Effector memory CD8-positive, alpha-beta T cell (primary cell): ENCODE measurements at regions not wholly inside any gene's neighbourhood (a gene's known extent, or its start where the extent isn't known, plus 50 kb on each side); places are given as distances from the start of the nearest gene placed in this dataset.

Experiments
- ATAC-seq: fragments of 150-1000 bp; cut with Tn5 transposase; replicated peaks from 2 replicates; pipeline ENCODE4 v1.10.0; 2021; ENCODE audit warnings: mild to moderate bottlenecking, moderate library complexity
- DNase-seq, 3 experiments: peaks; one replicate each; pipeline ENCODE4 v3.0.0; 2021
- H3K27ac Mint-ChIP-seq, 2 donors: one replicate each; pipeline ENCODE4 v1.8.0; 2022; ENCODE audit warnings: mild to moderate bottlenecking in 2 of 2, mixed read lengths in 2 of 2, moderate library complexity in 2 of 2
- H3K27me3 Mint-ChIP-seq, 2 donors: one replicate each; pipeline ENCODE4 v1.8.0; 2022; ENCODE audit warnings: mixed read lengths in 2 of 2
- H3K36me3 Mint-ChIP-seq: one replicate; pipeline ENCODE4 v1.8.0; 2022; ENCODE audit warnings: mild to moderate bottlenecking, moderate library complexity, mixed read lengths; ENCODE audit not compliant: insufficient read depth
- H3K4me1 Mint-ChIP-seq, 2 donors: one replicate each; pipeline ENCODE4 v1.8.0; 2022; ENCODE audit warnings: low read depth in 2 of 2, mixed read lengths in 2 of 2
- H3K4me3 Mint-ChIP-seq, 2 donors: one replicate each; pipeline ENCODE4 v1.8.0; 2022; ENCODE audit warnings: mild to moderate bottlenecking in 2 of 2, mixed read lengths in 2 of 2, moderate library complexity in 2 of 2
- H3K9me3 Mint-ChIP-seq, 2 donors: one replicate each; pipeline ENCODE4 v1.8.0; 2022; ENCODE audit warnings: mixed read lengths in 2 of 2

DNA sequence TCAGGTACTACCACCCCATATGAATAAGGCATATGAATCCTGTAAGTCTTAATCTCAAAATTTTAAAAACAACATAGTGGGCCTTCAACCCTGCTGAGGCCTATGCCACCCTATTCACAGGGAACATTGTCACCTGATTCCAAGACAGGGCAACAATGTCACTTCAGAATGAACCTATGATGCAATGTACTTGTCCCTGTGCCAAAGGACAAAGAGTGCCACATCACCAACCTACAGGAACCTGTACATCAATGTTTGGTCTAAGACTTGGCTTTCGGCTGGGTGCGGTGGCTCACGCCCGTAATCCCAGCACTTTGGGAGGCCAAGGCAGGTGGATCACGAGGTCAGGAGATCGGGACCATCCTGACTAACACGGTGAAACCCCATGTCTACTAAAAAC, 318.5 kb upstream of the JARID2 start:
- peaks cover 0 to 37% of the 10 kb centered on the region in 2 donors for H3K27me3 Mint-ChIP-seq
- no peak overlapping the region for H3K4me3 Mint-ChIP-seq

DNA sequence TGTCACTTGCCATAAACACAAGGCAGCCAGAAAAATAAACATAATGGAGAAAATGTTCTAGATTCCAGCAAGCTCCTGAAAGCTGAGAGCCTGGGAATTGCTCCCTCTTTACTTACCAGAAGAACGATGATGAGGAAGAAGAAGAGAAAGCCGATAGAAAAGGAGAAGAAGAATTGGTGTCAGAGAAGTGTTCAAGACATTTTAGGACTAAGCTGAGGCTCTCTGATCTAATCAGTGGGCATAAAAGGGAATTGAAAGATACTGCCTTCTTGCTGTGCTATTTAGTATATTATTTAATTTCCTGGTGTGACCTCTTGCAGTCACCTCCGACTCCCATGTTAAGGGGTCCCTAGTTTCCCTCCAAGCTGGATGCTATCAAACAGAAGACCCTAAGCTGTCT, 316.6 kb upstream of the JARID2 start:
- Mint-ChIP-seq H3K9me3 (no peaks in the 10 kb centered on the region), H3K27ac (peak overlapping the region in 1 of 2 donors; percentile 11), H3K36me3 (no peaks in the 10 kb centered on the region), H3K27me3 (peaks cover 0 to 19% of the 10 kb centered on the region in 2 donors), H3K4me1 (peaks cover 0 to 4% of the 10 kb centered on the region in 2 donors), H3K4me3 (no peak overlapping the region)
- DNase-seq (no peak), ATAC-seq (no peak)

More for the DNA sequence above, 318.5 kb upstream of the JARID2 start:
- H3K4me1 Mint-ChIP-seq: peaks cover 0 to 4% of the 10 kb centered on the region in 2 donors
- DNase-seq (no peak), ATAC-seq (no peak)
- no peak overlapping the region for H3K27ac Mint-ChIP-seq
- H3K36me3 Mint-ChIP-seq: no peaks in the 10 kb centered on the region
- H3K9me3 Mint-ChIP-seq: no peaks in the 10 kb centered on the region

DNA sequence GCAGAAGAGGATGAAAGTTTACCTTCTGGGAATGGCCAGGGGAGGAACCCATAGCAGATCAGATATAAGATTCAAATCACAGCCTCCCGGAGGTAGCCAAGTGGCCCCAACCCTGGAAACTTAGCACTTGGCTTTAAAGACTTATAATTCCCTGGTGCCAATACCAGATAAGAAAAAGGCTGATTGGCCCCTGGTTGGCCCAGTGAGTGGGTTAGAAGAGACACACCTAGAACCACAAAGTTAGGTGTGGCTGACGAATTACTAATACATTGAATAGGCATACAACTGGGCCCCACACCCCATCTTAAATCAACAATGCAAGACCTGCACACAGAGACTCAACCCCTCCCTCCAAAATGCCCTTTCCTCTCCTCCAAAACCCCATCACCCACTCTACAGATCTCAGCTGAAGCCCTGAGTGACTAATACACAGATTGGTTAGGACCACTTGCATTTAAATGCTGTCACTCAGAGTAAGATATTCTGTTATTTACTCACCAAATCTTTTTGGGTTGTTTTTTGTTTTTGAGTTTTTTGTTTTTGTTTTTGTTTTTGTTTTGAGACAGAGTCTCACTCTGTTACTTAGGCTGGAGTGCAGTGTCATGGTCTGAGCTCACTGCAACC, 315.4 kb upstream of the JARID2 start:
- ATAC-seq (no peak), DNase-seq (no peak)
- Mint-ChIP-seq H3K9me3 (no peaks in the 10 kb centered on the region), H3K4me3 (no peak overlapping the region), H3K27me3 (peaks cover 0 to 7% of the 10 kb centered on the region in 2 donors), H3K4me1 (peaks cover 0 to 4% of the 10 kb centered on the region in 2 donors), H3K36me3 (no peaks in the 10 kb centered on the region), H3K27ac (no peak overlapping the region)

DNA sequence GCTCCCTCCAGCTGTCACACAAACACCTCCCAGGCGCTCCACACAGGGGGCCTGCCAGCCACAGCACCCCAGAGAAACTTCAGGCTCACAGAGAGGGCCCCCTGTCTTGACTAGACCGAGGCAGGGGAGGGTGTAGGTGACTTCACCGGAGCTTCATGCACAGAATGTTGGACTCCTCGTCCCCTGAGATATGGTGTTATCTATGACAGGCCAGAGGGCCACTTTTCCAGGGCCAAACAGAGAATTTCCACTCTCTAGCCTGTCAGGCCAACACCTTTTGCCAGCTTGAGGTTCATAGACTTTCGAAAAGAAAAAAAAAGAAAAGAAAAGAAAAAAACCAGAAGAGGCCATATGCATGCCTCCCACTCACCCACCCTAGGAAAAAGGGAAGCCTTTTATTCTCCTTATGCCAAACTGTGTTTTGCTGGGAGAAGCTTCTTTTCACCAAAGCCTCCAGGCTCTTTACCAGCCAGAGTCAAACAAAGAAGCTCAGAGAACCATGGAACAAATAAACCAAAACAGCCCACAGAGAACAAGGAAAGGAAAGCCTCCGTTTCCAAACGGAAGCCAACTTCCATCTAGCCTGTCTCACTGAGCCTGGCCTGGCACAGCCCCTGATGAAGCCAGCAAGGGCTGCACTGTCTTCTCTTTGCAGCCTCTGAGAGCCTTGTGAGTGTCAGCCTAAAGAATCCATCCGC, 313.2 kb upstream of the JARID2 start:
- Mint-ChIP-seq H3K36me3 (no peaks in the 10 kb centered on the region), H3K9me3 (no peaks in the 10 kb centered on the region), H3K4me3 (no peak overlapping the region), H3K27ac (no peak overlapping the region), H3K4me1 (peaks cover 0 to 4% of the 10 kb centered on the region in 2 donors), H3K27me3 (no peaks in the 10 kb centered on the region)
- ATAC-seq: no peak
- no peak for DNase-seq

DNA sequence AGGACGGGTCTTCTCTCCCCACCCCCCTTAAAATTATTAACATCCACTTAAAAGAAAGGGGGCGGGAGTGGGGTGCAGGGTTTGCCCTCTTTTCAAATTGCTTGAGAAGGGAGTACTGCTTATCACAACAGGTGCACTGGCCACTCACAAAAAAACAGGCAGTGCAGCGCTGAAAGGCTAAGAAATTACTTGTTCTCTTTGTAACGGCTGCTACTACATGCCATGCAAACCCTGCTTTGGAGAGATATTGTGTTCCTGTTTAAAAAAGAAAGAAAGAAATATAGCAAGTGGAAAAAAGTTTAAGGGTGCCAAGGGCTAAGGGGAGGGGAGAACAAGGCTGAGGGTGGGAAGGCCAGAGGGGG, 312.7 kb upstream of the JARID2 start:
- H3K9me3 Mint-ChIP-seq: no peaks in the 10 kb centered on the region
- H3K4me1 Mint-ChIP-seq: peaks cover 0 to 4% of the 10 kb centered on the region in 2 donors
- no peaks in the 10 kb centered on the region for H3K36me3 Mint-ChIP-seq
- no peaks in the 10 kb centered on the region for H3K27me3 Mint-ChIP-seq
- DNase-seq (no peak), ATAC-seq (no peak)
- no peak overlapping the region for H3K27ac Mint-ChIP-seq
- no peak overlapping the region for H3K4me3 Mint-ChIP-seq

DNA sequence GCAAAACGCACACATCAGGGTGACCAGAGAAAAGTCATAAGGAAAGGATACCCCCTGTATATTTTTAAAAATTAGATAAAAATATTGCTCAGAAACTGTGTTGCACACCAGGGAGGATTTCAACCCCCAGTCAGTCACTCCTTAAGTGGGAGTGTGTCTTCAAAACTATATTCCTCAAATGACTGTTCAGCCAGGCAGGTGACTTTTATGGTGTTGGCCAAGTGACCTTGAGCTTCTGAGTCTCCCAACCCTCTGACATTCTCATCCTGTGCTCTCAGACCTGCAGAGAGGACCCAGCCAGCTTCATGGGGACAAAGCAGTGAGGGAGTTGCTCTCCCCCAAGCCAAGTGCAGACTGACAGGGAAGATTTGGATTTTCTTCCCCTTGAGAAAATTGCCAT, 311.9 kb upstream of the JARID2 start:
- Mint-ChIP-seq H3K36me3 (no peaks in the 10 kb centered on the region), H3K4me3 (no peak overlapping the region), H3K9me3 (no peaks in the 10 kb centered on the region), H3K4me1 (peaks cover 0 to 4% of the 10 kb centered on the region in 2 donors), H3K27me3 (no peaks in the 10 kb centered on the region), H3K27ac (no peak overlapping the region)
- DNase-seq: no peak
- no peak for ATAC-seq

DNA sequence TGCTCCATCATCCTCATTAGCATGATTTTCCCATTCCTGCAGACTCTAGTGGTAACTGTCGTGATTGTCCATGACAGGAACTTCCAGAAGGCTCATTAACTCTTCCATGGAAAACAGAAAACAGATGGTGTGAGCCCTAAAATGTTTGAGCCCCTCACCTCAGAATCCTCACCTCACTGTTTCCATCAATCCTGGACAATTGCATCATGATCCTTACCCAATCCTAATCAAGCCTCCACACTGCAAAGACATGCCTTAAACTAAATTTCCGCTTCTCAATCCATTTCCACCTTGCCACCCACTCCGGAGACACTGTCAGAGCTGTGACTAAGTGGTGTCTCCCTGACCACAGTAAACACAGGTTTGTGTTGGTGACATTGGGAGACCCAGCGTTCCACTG, 311.0 kb upstream of the JARID2 start:
- Mint-ChIP-seq H3K27ac (no peak overlapping the region), H3K4me3 (no peak overlapping the region), H3K4me1 (peaks cover 0 to 4% of the 10 kb centered on the region in 2 donors), H3K27me3 (no peaks in the 10 kb centered on the region), H3K36me3 (no peaks in the 10 kb centered on the region), H3K9me3 (no peaks in the 10 kb centered on the region)
- ATAC-seq (no peak), DNase-seq (no peak)

DNA sequence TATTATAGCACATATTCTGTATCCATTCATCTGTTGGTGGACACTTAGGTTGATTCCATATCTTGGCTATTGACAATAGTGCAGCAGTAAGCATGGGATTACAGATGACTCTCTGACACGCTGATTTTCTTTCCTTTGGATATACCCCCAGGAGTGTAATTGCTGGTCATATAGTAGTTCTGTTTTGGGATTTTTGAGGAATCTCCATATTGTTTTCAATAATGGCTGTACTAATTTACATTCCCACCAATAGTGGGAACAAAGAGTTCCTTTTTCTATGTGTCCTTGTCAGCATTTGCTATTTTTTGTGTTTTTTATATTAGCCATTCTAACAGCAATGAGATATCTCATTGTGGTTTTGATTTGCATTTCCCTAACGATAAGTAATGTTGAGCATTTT, 309.0 kb upstream of the JARID2 start:
- H3K4me3 Mint-ChIP-seq: no peak overlapping the region
- ATAC-seq (no peak), DNase-seq (no peak)
- no peaks in the 10 kb centered on the region for H3K4me1 Mint-ChIP-seq
- no peaks in the 10 kb centered on the region for H3K36me3 Mint-ChIP-seq
- no peak overlapping the region for H3K27ac Mint-ChIP-seq
- H3K9me3 Mint-ChIP-seq: no peaks in the 10 kb centered on the region
- H3K27me3 Mint-ChIP-seq: no peaks in the 10 kb centered on the region

DNA sequence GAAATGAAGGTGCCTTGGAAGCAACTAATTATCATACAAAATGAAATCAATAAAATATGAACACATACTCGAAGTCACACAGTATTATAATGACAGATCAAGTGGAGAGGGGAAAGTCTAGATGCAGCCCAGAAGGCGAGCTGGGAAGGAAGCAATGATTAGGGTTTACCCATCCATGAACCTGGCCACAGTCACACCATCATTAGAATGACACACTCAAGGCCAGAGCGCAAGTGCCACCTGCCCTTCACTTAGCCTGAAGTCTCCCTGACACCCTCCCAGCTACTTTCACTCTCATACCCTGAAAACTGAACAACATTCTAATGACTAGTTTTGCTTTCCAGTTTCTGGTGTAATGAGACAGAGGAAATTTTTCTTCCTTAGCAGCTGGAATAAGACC, 302.8 kb upstream of the JARID2 start:
- H3K27ac Mint-ChIP-seq: no peak overlapping the region
- no peak overlapping the region for H3K4me3 Mint-ChIP-seq
- H3K9me3 Mint-ChIP-seq: no peaks in the 10 kb centered on the region
- no peak for ATAC-seq
- H3K36me3 Mint-ChIP-seq: no peaks in the 10 kb centered on the region
- peaks cover 0 to 5% of the 10 kb centered on the region in 2 donors for H3K4me1 Mint-ChIP-seq
- peaks cover 0 to 6% of the 10 kb centered on the region in 2 donors for H3K27me3 Mint-ChIP-seq
- DNase-seq: no peak

DNA sequence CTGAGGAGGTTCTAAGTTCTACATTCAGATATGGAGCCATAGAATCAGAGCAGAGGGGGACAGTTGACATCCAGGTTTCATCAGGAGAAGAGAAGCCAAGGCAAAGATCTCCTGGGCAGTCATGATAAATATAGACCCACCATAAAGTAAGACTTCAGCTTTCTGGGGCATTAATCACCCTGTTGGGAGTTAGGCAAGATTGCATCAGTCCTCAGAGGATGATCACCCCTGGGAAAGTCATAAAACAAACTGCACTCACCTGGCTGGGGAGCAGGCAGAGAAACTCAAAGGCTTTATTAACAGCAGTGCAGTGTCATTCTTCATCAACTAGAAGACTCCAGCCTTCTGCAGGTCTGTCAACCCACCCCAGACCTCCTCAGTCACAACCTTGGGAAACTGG, 301.3 kb upstream of the JARID2 start:
- H3K9me3 Mint-ChIP-seq: no peaks in the 10 kb centered on the region
- H3K27ac Mint-ChIP-seq: no peak overlapping the region
- peaks cover 0 to 5% of the 10 kb centered on the region in 2 donors for H3K4me1 Mint-ChIP-seq
- ATAC-seq (no peak), DNase-seq (no peak)
- H3K4me3 Mint-ChIP-seq: no peak overlapping the region
- H3K36me3 Mint-ChIP-seq: no peaks in the 10 kb centered on the region
- H3K27me3 Mint-ChIP-seq: peaks cover 0 to 6% of the 10 kb centered on the region in 2 donors

DNA sequence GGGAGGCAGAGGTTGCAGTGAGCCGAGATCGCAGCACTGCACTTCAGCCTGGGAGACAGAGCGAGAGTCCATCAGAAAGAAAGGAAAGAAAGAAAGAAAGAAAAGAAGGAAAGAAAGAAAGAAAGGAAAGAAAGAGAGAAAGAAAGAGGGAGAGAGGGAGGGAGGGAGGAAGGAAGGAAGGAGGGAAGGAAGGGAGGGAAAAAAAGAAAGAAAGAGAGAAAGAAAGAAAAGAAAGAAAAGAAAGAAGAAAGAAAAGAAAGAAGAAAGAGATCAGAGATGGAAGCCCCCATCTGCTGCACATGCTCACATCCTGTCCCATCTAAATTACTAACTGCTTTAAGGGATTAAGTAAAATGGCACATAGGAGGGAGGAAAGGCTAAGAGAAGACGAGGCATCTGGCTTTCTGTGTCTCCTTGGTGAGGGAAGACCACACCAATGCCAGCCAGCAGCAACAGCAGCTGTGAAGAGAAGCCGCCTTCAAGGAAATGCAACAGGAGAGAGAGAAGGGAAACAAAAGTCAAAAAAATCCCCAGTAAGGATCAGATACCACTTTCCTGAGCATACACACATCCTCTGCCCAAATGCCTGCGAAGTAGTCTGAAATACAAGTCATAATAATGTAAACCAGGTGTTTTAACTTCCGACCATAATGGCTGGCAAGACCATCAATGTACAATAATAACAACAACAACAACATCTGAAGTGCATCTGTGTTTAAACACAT, 300.2 kb upstream of the JARID2 start:
- DNase-seq (no peak), ATAC-seq (no peak)
- Mint-ChIP-seq H3K27me3 (peaks cover 0 to 6% of the 10 kb centered on the region in 2 donors), H3K9me3 (no peaks in the 10 kb centered on the region), H3K36me3 (no peaks in the 10 kb centered on the region), H3K4me1 (peaks cover 0 to 5% of the 10 kb centered on the region in 2 donors), H3K27ac (no peak overlapping the region), H3K4me3 (no peak overlapping the region)

DNA sequence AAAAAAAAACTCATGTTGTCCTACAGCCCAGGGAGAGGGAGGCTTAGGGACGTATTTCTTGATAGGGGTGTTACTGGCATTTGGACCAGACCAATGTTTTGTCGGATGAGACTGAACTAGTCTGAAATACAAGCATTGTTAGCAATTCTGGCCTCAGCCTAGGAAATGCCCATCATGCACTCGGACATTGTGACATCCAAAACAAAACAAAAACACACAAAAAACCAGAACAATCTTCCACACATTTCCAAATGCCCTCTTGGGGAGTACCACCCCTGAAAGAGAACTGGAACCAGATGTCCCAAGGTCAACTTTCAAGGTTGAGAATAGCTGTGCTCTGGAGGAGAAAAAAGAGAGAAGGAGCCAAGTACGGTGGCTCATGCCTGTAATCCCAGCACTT, 299.1 kb upstream of the JARID2 start:
- no peaks in the 10 kb centered on the region for H3K9me3 Mint-ChIP-seq
- DNase-seq (no peak), ATAC-seq (no peak)
- H3K36me3 Mint-ChIP-seq: no peaks in the 10 kb centered on the region
- H3K4me1 Mint-ChIP-seq: peaks cover 0 to 5% of the 10 kb centered on the region in 2 donors
- H3K27me3 Mint-ChIP-seq: peaks cover 0 to 6% of the 10 kb centered on the region in 2 donors
- no peak overlapping the region for H3K27ac Mint-ChIP-seq
- H3K4me3 Mint-ChIP-seq: no peak overlapping the region

DNA sequence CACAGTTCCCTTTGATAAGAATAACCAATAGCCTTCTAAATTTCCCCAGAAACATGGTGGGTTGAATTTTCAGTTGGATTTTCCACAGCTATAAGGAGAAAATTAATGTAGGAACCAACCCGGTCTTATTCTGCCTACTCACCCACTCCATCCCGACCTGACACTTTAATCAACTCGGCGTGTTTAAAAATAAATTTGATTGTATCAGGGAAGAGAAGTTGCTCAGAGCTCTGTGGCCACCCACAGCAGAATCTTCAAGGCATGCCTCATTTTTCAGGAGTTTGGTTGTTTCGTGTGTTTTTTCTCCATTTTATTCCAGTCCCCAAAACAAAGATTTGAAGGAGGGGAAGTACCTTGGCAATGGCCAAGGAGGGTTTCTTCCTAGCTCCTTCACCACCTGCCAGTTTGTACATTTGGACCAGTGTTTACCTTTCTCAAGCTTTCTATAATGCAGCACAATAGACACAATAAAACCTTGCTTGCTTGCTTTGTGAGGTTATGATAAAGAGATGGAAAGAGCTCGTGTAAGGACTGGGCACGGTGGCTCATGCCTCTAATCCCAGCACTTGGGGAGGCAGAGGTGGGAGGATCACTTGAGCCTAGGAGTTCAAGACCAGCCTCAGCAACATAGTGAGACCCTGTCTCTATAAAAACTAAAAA, 297.2 kb upstream of the JARID2 start:
- H3K27ac Mint-ChIP-seq: no peak overlapping the region

More for the DNA sequence above, 297.2 kb upstream of the JARID2 start:
- peaks cover 0 to 6% of the 10 kb centered on the region in 2 donors for H3K27me3 Mint-ChIP-seq
- H3K4me3 Mint-ChIP-seq: no peak overlapping the region
- H3K36me3 Mint-ChIP-seq: no peaks in the 10 kb centered on the region
- no peaks in the 10 kb centered on the region for H3K9me3 Mint-ChIP-seq
- H3K4me1 Mint-ChIP-seq: peaks cover 0 to 5% of the 10 kb centered on the region in 2 donors
- DNase-seq (no peak), ATAC-seq (no peak)
